ENCODE measurements at regions not wholly inside any gene's neighbourhood (a gene's known extent, or its start where the extent isn't known, plus 50 kb on each side); places are given as distances from the start of the nearest gene placed in this dataset.
"Not testable (repeated sequence)": the region's sequence is repeated elsewhere in the genome, so short reads cannot be mapped to it uniquely, and the experiment has no call there.

- no peak for DNase-seq
These were observed 123.8 kb upstream of the VLDLR start for GRCh38 chr9:2497666-2498400.

DNA sequence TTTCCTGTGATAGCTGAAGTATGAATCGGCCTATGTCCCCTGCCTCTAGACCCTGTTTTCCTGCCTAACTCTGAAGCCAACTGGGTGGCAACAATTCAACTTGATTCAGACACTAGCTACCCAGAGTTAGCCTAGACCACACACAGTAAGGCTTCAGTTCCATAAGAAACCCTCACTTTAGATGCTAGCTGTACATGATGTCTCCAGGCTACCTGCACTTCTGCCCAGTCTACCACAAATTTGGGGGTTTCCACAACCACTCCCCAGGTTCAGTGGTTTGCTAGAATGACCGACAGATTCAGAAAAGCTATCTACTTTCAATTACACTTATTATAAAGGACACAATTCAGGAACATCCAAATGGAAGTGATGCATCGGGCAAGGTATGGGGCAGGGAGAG lies 119.4 kb upstream of the VLDLR start:
- DNase-seq, result no peak

- DNase-seq, result no peak
These were observed 118.8 kb upstream of the VLDLR start for GRCh38 chr9:2502760-2503159.

DNA sequence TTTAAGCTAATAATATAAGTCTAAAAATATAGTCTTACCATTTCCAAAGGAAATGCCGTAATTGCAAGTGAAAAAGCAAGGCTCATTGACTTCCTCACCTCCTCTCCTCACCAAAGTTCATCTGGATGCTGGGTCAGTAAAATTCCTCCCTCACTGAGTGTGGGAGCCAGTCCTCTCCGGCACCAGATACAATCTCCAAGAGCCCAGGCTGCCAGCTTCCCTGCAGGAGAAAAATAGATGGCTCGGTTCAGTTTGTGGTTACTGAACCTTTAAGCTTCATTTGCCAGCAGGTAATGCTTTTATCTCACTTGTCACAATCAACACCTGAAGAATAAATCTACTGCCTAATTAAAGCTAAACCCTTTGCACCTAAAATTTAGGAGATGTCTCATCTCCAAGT lies 115.3 kb upstream of the VLDLR start:
- DNase-seq, result no peak

- no peak for DNase-seq
These were observed 98.0 kb upstream of the VLDLR start for GRCh38 chr9:2523591-2523990.

DNA sequence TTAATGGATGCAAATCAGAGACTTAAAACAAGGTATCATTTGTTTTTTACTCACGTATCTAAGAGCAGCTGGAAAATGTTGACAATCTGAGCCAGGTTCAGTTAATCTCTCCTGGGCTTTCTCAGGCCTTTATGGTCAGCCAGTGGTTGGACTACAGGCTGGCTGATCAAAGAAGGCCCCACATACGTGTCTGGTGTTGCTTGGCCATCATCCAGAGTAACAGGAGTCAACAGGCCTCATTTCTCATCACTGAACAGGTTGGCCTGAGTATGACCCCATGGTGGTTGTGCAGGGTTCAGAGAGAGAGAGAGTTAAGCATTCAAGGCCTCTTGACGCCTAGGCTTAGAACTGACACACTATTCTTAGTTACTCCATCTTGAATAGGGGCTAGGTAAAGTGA lies 97.0 kb upstream of the VLDLR start:
- no peak for DNase-seq

DNA sequence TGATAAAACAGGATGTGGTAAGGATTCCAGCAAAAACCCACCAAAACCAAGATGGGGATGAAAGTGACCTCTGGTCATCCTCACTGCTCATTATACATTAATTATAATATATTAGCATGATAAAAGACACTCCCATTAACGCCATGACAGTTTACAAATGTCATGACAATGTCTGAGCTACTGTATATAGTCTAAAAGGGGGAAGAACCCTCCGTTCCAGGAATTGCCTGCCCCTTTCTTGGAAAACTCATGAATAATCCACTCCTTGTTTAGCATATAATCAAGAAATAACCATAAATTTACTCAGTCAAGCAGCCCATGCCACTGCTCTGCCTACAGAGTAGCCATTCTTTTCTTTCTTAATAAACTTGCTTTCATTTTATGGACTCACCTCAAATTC lies 96.4 kb upstream of the VLDLR start:
- DNase-seq, result no peak

DNA sequence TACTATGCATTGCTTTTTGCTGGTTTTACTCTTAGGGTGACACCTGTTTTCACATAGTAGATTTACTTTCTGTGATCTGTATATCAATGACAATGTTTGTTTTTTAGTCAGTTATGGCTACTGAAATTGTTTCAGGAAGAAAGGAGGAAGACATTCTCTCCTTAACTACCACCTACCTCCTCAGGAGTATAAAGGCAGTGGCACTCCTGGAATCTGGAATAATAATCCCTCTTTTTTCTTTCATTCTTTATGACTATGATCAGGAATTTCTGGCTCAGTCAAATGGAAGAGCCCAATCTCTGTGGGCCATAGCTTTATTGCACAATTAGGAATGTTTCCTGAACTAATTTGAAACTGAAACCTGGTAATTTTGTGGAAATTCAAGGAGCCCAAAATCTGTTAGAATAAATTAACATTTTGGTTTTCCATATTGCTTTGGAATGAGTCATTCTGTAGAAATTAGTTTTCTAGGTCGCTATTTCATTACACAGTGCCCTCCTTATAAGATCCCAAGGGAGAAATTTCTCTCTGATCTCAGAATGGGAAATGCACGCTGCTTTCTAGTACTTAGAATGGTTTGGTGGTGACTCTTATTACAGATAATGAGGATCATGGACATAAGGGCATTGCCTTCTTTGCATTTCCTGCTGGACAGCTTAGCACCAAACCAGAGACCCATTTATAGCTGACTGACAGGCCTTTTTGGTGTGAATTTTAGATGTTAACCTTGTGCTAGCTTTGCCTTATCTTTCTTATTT lies 95.3 kb upstream of the VLDLR start:
- DNase-seq, result no peak

DNA sequence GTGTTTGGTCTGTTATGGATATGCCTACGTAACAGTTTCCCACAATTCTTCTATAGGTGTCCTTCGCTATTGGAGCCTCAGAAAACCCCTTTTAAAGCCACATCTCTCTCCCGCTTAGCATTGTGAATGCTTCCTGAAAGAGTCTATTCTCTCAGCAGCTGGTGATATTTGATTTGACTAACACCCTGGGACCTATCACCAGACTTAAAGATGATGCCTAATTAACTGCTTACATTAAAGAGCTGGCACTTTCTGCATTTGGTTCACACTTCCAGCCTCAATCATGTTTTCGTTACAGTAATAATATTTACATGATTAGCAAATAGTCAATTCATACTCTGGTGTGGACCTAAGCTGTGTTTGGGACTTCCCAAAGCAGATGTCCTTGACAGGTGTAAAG lies 90.1 kb upstream of the VLDLR start:
- DNase-seq, result no peak

- no peak for DNase-seq
These were observed 85.1 kb upstream of the VLDLR start for GRCh38 chr9:2536511-2536910.

DNA sequence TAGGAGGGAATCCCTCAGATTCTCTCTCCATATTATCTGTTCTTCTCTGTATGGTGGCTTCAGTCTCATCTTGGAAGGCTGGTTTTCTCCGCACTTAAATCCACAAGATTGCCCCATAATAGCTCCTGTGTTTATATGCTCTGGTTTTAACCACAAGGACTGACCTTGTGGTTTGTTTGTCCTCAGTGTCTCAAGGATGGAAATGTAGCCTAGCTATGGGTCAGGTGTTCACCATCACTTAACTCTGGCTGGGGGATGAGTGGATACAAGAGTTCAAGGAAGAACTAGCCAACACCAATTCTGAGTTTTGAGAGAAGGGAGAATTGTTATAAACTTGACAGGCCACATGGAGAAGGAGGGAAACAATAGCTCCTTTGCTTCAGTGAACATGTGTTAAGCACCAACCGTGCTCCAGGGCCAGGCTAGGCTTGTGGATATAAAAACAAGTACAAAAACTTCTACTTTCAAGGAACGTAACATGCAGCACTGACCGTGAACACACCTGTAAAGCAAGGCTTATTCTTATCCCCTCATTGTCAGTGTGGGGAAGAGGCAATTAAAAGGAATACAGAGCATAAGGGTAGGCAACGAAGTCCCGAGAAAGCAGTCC lies 75.6 kb upstream of the VLDLR start:
- no peak for DNase-seq

DNA sequence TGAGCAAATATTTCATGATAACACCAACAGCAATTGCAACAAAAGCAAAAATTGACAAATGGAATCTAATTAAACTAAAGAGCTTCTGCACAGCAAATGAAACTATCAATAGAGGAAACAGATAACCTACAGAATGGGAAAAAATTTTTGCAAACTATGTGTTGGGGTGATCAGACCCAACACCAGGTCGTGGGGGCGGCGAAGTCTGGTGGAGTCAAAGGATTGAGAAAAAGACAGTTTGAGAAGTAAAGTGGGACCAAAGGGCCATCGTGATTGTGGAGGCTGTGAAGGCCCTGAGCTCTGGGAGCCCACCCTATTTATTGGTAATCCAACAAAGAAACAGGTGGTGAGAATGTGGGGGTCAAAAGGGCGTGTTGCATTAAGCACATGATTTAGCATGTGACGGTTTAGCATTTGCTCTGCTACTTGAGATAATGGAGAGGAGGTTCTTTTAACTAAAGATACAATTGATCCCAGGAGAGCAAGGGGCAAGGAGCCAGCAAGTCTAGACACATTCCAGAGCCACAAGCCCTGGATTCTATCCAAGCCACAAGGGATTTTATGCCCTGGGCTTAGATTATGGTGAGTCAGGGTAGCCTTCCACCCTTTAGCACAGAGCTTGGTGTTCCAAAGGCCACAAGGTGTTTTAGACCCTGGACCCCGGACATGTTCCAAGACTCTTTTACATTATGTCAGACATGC lies 65.5 kb upstream of the VLDLR start:
- DNase-seq, result not testable (repeated sequence)

DNA sequence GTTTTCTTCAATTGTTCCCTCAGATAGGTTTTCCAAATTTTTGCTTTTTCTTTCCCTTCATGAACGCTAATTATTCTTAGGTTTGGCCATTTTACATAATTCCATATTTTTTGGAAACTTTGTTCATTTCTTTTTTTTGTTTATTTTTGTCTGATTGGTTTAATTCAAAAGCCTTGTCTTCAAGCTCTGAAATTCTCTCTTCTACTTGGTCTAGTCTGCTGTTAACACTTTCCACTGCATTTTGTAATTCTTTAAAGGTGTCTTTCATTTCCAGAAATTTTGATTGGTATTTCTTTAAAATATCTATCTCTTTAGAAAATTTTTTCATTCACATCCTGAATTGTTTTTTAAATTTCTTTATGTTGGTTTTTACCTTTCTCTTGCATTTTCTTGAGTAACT lies 63.9 kb upstream of the VLDLR start:
- no peak for DNase-seq

DNA sequence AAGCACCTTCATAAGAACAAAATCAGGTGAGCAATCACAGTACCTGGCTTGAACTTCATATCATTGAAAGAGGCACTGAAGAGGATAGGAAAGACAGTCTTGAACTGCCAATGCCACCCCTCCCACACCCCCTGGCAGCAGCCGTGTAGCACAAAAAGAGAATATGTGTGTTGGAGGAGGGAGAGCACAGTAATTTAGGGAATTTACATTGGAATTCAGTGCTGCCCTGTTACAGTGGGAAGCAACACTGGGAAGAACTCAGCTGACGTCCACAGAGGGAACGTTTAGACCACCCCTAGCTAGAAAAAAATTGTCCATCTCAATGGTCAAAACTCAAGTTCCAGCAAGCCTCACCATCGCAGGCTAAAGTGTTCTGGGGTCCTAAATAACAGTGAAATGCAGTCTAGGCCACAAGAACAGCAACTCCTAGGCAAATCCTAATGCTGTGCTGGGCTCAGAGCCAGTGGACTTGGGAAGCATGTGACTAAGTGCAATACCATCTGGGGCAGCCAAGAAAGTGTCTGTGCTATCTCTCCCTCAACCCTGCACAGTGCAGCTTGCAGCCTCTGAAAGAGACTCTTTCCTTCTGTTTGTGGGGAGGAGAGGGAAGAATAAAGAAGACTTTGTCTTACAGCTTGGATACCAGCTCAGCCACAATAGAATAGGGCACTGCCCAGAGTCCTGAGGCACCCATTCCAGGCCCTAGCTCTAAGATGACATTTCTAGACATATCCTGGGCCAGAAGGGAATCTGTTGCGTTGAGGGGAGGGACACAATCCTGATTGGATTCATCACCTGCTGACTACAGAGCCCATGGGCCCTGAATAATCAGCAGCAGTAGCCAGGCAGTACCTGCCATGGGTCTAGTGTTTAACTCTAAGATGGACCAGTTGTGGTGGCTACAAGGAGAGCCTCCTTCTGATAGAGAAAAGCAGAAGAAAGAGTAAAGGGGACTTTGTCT lies 62.1 kb upstream of the VLDLR start:
- peak; percentile 58 for DNase-seq

GRCh38 chr9:2560180-2560579 lies 61.4 kb upstream of the VLDLR start:
- no peak for DNase-seq

DNA sequence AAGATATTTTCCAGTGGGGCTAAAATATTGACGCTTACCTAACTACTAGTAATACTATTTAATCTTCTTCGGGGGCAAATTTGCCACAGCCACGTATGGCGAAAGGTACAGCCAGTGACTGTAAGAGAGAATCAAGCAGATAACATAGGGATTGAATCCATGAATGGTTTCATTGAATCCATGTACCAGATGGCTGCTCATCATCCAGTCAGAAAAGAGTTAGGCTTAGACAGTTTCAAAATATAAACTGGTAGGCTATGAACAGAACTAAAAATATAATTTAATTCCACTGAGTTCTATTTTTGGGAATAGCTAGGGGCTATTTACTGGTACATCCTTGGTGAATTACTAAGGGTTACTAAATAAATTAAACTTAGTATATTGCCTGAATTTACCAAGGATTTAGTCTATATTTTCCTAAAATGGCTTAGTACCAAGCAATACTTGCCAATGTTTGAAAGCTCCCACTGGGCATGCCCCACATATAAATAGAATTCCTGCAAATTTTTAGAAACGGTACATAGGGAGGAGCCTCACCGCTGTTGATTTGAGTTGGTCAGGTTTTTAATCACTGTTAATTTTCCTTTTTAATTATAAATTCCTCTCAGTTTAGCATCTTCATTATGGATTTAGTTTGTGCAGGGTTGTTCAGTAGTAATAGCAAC lies 55.8 kb upstream of the VLDLR start:
- no peak for DNase-seq

- no peak for DNase-seq
These were observed 53.7 kb upstream of the VLDLR start for GRCh38 chr9:2567922-2568321.

GRCh38 chr9:2568689-2569088 lies 52.9 kb upstream of the VLDLR start:
- no peak for DNase-seq

GRCh38 chr9:2570615-2571479 lies 50.7 kb upstream of the VLDLR start:
- peak; percentile 19 for DNase-seq
